DND-41 (cell line): ENCODE measurements at regions not wholly inside any gene's neighbourhood (a gene's known extent, or its start where the extent isn't known, plus 50 kb on each side); places are given as distances from the start of the nearest gene placed in this dataset.

Experiments used
- ATAC-seq: fragments of 200-7000 bp; cut with Tn5 transposase; 3 replicates; pipeline ENCODE4 v1.9.1; 2021; ENCODE audit warnings: low read depth; ENCODE audit not compliant: insufficient read depth
- DNase-seq: peaks from one replicate; pipeline ENCODE4 v3.0.0-alpha.2; 2020
- H2AFZ ChIP-seq: 2 replicates; pipeline ENCODE4 v1.6.0; 2012; ENCODE audit warnings: low read depth, low read length
- H3K27ac ChIP-seq: 2 replicates; pipeline ENCODE4 v1.5.1; 2012; ENCODE audit warnings: low read length, inconsistent platforms
- H3K27me3 ChIP-seq: fragments of 200-600 bp; sonication (generic); 2 replicates; pipeline ENCODE4 v1.6.0; 2012; ENCODE audit warnings: low read length, mild to moderate bottlenecking, inconsistent platforms; ENCODE audit not compliant: insufficient read depth, poor library complexity
- H3K36me3 ChIP-seq: 2 replicates; pipeline ENCODE4 v1.5.1; 2012; ENCODE audit warnings: low read length, inconsistent platforms; ENCODE audit not compliant: insufficient read depth
- H3K4me1 ChIP-seq: 2 replicates; pipeline ENCODE4 v1.5.1; 2012; ENCODE audit warnings: mild to moderate bottlenecking, low read length; ENCODE audit not compliant: insufficient read depth
- H3K4me2 ChIP-seq: 2 replicates; pipeline ENCODE4 v1.6.0; 2012; ENCODE audit warnings: mild to moderate bottlenecking, moderate library complexity, low read length, inconsistent platforms; ENCODE audit not compliant: insufficient read depth
- H3K4me3 ChIP-seq, 2 experiments: fragments of 200-600 bp in 1 of 2; shearing (Covaris generic) in 1 of 2; 2 replicates each; pipeline ENCODE4 v1.5.1; 2012 to 2016; ENCODE audit warnings: inconsistent platforms in 2 of 2, low read length in 2 of 2, mild to moderate bottlenecking in 2 of 2, low read depth in 1 of 2, moderate library complexity in 1 of 2
- H3K79me2 ChIP-seq: 2 replicates; pipeline ENCODE4 v1.6.0; 2012; ENCODE audit warnings: low read length, inconsistent platforms; ENCODE audit not compliant: insufficient read depth
- H3K9ac ChIP-seq: 2 replicates; pipeline ENCODE4 v1.6.0; 2012; ENCODE audit warnings: low read depth, mild to moderate bottlenecking, inconsistent platforms, low read length, moderate library complexity
- H3K9me3 ChIP-seq: 2 replicates; pipeline ENCODE4 v1.5.1; 2012; ENCODE audit warnings: low read length, moderate library complexity, mild to moderate bottlenecking, inconsistent platforms; ENCODE audit not compliant: insufficient read depth, severe bottlenecking
- H4K20me1 ChIP-seq: 2 replicates; pipeline ENCODE4 v1.6.0; 2012; ENCODE audit warnings: low read length; ENCODE audit not compliant: insufficient read depth
- CTCF ChIP-seq: IDR thresholded peaks from 2 replicates; pipeline ENCODE4 v1.5.1; 2012; ENCODE audit warnings: borderline replicate concordance, low read length, moderate library complexity, mild to moderate bottlenecking; ENCODE audit not compliant: poor library complexity, severe bottlenecking; ENCODE audit errors: extremely low read depth
- EZH2 ChIP-seq: IDR thresholded peaks from 3 replicates; pipeline ENCODE4 v1.6.1; 2012; ENCODE audit warnings: borderline replicate concordance, low read depth, mild to moderate bottlenecking, moderate library complexity, low read length, inconsistent platforms; ENCODE audit not compliant: severe bottlenecking

- no peaks in the 10 kb centered on the region for H3K79me2 ChIP-seq
- no peak overlapping the region for H3K27ac ChIP-seq
- no peak overlapping the region for H2AFZ ChIP-seq
- TF ChIP-seq CTCF (no peak), EZH2 (no peak)
- no peaks in the 10 kb centered on the region for H4K20me1 ChIP-seq
- H3K9me3 ChIP-seq: no peaks in the 10 kb centered on the region
- H3K27me3 ChIP-seq: no peaks in the 10 kb centered on the region
- ATAC-seq (no peak), DNase-seq (no peak)
- no peak overlapping the region for H3K9ac ChIP-seq
- H3K36me3 ChIP-seq: no peaks in the 10 kb centered on the region
- no peak overlapping the region for H3K4me2 ChIP-seq
- no peak overlapping the region for H3K4me3 ChIP-seq
- no peaks in the 10 kb centered on the region for H3K4me1 ChIP-seq
These were observed 228.1 kb downstream of the NEBL start for GRCh38 chr10:20668985-20669384.

GRCh38 chr10:20662742-20663141 is 234.4 kb downstream of the NEBL start:
- TF ChIP-seq EZH2 (no peak), CTCF (no peak)
- H3K4me1 ChIP-seq: no peaks in the 10 kb centered on the region
- no peaks in the 10 kb centered on the region for H3K79me2 ChIP-seq
- H3K36me3 ChIP-seq: no peaks in the 10 kb centered on the region
- H3K4me3 ChIP-seq: no peak overlapping the region
- no peak overlapping the region for H3K4me2 ChIP-seq
- no peak overlapping the region for H2AFZ ChIP-seq
- no peak overlapping the region for H3K27ac ChIP-seq
- H3K27me3 ChIP-seq: no peaks in the 10 kb centered on the region
- ATAC-seq (no peak), DNase-seq (no peak)
- H4K20me1 ChIP-seq: no peaks in the 10 kb centered on the region
- no peaks in the 10 kb centered on the region for H3K9me3 ChIP-seq
- H3K9ac ChIP-seq: no peak overlapping the region

- no peak overlapping the region for H3K9ac ChIP-seq
- TF ChIP-seq EZH2: no peak
- TF ChIP-seq CTCF: no peak
- H3K9me3 ChIP-seq: no peaks in the 10 kb centered on the region
- H3K27me3 ChIP-seq: no peaks in the 10 kb centered on the region
- H3K79me2 ChIP-seq: no peaks in the 10 kb centered on the region
- no peaks in the 10 kb centered on the region for H4K20me1 ChIP-seq
- H3K36me3 ChIP-seq: no peaks in the 10 kb centered on the region
- H3K4me2 ChIP-seq: no peak overlapping the region
- no peak overlapping the region for H2AFZ ChIP-seq
- H3K27ac ChIP-seq: no peak overlapping the region
- ATAC-seq (no peak), DNase-seq (no peak)
- H3K4me1 ChIP-seq: no peaks in the 10 kb centered on the region
- no peak overlapping the region for H3K4me3 ChIP-seq
These were observed 237.9 kb downstream of the NEBL start for GRCh38 chr10:20659225-20659624.

GRCh38 chr10:20658158-20658557 is 239.0 kb downstream of the NEBL start:
- H3K4me1 ChIP-seq: no peaks in the 10 kb centered on the region
- H3K9ac ChIP-seq: no peak overlapping the region
- no peak for DNase-seq
- H4K20me1 ChIP-seq: no peaks in the 10 kb centered on the region
- H3K36me3 ChIP-seq: no peaks in the 10 kb centered on the region
- H3K9me3 ChIP-seq: no peaks in the 10 kb centered on the region
- H3K79me2 ChIP-seq: no peaks in the 10 kb centered on the region
- no peak overlapping the region for H3K4me3 ChIP-seq
- no peak for ATAC-seq
- no peaks in the 10 kb centered on the region for H3K27me3 ChIP-seq
- no peak overlapping the region for H3K4me2 ChIP-seq
- no peak for TF ChIP-seq CTCF
- TF ChIP-seq EZH2: no peak
- no peak overlapping the region for H2AFZ ChIP-seq
- no peak overlapping the region for H3K27ac ChIP-seq
